DMS114 treated with DMSO at 0.1 percent for 48 hours (cell line): ENCODE measurements at regions not wholly inside any gene's neighbourhood (a gene's known extent, or its start where the extent isn't known, plus 50 kb on each side); places are given as distances from the start of the nearest gene placed in this dataset.

Source experiments
- DNase-seq: peaks from one replicate; lab custom pipeline; 2025; ENCODE audit not compliant: unreplicated experiment; lab: John Stamatoyannopoulos, UW

DNA sequence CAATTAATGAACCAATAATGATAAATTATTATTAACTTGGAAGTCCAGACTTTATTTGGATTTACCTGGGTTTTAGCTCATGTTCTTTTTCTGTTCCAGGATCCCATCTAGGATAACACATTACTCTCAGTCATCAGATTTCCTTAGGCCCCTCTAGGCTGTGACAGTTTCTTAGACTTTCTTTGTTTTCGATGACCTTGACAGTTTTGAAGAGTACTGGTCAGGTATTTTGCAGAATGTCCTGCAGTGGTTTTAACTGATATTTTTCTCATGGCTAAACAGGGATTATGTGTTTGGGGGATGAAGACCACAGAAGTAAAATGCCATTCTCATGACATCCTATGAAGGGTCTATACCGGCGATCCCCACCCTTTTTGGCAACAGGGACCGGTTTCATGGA is 144.0 kb downstream of the NAV1 start:
- no peak for DNase-seq

DNA sequence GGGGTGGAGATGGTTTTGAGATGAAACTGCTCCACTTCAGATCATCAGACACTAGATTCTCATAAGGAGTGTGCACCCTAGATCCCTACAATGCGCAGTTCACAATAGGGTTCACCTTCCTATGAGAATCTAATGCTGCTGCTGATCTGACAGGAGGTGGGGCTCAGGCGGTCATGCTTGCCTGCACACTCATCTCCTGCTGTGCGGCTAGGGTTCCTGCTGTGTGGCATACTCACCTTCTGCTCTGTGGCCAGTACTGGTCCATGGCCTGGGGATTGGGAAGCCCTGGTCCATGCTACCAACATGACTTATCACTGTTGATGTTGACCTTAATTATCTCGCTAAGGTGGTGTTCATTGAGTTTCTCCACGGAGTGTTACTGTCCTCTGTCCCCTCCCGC is 144.5 kb downstream of the NAV1 start:
- no peak for DNase-seq

DNA sequence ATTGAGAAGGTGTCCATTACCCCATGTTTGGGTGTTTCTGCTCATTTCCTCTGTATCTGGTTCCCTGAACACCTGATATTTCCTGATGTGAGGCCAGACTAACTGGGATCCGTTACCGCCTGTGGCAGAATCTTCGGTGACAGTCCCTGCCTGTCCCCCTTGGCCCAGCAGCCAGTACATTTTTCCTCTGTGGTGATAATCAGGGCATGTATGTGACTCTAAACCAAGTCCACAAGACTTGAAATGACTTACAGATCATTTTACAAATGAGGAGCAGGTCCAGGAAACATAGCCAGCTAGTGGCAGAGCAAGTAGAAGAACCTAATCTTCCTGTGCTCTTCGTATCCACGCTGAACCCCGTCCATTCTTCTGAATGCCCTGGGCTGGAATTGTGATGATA is 143.5 kb upstream of the IPO9 start:
- no peak for DNase-seq

DNA sequence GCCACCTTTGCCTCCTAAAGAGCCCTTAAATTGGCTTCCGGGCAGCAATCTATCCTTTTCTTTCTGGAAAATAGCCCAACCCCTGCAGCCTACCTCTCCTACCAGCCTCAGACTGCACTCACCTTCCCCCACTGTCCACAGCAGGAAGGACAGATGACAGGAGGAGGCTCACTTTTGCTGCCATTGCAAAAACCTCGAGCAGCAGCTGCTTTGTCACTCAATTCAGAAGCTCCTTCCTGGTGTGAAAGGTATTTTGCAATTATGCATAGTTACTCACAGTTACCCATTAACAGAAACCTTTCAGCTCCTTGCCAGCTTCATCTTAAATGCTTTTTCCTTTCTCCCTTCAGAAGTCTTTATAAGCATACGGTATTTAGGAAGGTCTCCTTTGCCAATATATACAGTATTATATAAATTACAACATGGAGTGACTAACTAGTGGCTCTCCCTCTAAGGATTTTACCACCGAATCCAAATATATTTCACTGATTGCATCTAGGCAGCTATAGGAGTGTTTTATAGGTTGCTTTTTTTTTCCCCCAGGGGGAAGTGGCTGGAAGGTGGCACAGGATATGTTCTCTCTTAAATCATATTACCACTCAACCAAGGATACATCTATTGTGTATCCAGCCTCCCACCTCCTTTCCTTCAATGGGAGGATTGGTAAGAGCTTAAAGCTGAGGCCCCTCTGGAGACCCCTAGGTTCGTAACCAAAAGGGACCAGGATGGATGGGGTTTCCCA is 142.1 kb upstream of the IPO9 start:
- DNase-seq, result no peak

DNA sequence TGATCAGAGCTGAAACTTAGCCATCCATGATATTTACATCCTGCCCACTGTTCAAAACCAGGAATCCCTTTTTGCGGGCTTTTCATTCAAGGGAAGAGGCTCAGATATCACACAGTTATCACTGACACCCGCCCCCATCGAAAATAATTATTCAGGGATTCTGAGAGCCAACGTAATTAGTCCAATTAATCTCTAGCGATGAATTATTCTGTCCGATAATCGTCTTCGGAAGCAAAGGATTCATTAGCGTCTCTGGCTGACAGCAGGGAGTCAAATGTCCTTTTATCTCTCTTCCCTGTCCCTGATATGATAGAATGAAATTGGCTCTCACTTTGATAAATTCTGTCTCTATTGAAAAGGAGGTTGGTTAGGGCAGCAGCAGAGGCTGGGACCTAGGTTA is 140.4 kb upstream of the IPO9 start:
- DNase-seq, result no peak

DNA sequence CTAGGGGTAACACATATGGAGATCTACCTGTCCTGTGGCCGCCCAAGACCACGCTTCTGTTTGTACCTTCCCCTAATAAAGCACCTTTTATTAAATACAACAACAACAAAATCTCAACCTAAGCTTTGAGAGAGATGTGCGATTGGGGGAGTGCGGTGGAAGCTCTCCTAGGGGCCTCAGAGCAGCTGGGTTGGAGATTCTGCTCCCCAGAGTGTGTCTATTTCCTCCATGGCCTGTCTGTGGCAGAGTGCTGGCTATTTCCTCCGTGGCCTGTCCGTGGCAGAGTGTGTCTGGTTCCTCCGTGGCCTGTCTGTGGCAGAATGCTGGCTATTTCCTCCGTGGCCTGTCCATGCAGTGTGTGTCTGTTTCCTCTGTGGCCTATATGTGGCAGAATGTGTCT is 139.3 kb upstream of the IPO9 start:
- no peak for DNase-seq

DNA sequence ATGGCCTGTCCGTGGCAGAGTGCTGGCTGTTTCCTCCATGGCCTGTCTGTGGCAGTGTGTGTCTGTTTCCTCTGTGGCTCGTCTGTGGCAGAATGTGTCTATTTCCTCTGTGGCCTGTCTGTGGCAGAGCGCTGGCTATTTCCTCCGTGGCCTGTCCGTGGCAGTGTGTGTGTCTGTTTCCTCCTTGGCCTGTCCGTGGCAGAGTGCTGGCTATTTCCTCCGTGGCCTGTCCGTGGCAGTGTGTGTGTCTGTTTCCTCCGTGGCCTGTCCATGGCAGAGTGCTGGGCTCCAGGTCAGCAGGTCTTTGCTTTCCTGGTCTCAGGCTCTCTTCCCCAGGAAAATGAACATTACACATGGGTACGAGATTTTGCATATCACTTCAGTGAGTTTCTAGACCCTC is 138.4 kb upstream of the IPO9 start:
- no peak for DNase-seq

DNA sequence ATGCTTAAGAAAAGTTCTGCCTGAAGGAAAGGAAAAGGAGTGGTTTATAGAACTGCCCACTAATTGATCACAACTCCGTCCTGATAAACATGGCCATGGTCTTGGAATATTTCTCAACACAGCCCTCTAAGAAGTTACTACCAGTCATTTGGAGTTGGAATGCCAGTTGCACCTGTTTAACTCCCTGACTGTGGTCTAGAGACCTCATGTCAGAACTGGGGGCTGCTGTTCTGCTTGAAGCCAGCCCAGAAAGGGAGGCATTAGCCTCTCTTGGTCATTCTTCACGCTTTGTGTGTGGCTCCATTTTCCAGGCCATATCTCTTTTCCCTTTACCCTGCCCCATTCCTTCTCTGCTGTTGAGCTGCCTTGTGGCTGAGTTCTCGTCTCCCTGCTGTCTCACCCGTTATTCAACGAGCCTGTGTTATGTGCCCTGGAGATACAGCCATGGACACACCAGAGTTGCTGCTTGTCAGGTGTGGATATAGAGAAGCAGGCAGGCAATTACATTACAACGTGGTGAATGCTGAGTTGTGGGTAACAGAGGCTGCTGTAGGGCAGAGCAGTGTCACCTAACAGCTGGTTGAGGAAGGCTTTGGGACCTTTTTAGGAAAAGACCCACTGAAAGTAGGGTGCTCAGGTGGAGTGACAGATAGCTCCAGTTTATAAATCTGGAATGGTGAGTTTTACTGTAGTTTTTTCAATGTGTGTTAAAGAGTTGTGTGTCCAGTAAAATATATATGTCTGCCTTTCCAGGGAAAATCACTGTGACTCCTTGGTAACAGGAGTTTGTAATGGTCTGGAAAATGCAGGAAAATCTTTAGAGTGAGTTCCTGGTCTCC is 137.0 kb upstream of the IPO9 start:
- DNase-seq, result no peak

DNA sequence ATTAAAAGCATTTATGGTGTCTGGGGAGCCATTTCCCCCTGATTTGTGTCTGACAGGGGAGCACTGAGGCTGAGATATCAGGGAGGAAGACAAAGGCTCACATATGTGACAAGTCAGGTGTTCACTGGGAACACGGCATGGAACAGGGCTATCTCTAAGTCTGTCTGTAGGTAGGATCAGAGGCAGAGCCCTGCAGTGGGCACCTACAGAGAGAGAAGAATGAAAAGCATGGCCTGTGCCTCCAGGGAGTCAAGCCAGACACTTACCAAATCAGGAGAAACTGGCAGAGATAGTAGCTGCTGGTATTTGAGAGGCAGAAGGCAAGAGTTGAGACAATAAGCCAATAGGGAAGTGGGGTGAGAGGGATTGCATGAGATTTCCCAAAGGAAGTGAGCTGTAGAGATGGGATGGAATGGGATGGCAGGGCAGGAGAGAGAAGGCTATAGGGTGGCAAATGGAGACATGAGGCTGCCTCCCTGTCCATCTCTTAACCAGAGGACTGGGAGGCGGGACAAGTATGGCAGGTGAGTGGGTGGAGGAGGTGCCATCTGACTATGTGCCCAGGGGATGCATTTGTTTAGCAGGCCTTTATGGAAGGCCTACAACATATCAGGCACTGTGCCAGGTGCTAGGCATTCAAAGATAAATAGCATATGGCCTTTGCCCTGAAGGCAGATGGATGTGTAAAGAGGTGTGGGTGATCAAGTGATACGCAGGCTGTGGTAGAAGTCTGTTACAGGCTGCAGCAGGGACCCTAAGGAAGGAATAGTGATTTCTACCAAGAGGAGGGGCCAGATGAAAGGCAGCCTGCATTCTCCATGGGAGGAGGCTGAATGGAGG is 136.2 kb upstream of the IPO9 start:
- no peak for DNase-seq

DNA sequence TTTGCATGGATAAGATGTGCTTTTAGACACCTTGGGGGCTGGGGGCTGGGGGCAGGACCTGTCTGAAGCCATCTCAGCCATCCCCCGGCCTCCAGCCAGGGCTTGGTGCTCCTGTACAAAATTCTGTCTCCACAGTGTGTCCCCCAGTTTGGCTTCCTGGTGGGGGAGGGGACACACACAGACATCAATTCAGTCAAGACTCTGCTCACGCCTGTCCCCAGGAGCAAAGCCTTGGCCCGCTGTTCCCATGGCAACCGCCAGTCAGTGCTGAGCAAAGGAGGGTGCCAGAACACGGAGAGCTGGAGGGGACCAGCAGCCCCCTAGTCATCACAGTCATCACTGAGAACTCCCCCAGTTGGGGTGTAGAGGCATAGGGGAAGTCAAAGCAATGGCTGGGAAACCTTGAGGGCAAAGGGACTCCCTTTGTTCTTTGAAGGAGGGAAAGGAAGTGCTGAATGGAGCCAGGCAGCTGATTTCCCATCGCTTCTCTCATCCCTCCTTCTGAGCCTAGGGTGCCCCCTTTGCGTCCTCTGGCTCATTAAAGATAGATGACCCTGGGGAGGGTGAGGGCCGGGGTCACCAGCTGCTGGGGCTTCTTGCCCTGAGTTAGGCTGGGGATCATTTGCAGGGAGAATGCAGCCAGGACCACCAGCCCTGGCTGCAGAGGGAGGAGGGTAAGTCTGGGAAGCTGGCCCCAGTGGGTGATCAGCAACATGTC is 134.9 kb upstream of the IPO9 start:
- no peak for DNase-seq

DNA sequence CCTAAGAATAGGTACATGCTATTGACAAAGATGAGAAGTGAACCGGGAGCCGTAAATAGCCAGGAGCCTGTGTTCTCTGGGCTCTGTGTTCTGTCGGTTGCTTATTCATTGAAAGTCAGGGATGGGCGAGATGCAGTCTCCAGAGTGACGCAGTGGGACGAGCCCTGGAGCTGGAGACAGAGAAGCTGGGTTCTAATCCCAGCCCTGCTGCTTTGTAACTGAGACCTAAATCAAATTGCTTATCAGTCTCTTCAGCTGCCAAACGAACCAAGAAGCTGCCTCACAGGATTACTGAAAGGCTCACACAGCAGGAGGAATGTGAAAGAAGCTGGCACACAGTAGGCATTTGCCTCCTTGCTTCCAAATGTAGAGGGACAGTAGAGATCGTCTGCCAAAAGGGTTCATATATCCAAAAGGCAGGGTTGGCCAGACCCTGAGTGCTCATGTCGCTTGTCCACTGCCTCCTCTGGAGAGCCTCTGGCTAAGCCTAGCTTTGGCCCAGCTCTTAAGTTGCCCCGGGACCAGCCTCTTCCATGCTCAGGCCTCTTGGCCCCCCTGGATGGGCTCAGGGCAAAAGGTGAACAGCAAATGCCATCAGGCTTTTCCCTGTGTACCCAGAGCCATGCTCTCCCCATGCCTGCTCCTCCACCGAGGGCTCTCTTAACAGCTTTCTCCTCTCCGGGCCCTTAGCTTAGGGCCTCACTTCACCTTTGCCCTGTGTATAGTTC is 134.2 kb upstream of the IPO9 start:
- no peak for DNase-seq

DNA sequence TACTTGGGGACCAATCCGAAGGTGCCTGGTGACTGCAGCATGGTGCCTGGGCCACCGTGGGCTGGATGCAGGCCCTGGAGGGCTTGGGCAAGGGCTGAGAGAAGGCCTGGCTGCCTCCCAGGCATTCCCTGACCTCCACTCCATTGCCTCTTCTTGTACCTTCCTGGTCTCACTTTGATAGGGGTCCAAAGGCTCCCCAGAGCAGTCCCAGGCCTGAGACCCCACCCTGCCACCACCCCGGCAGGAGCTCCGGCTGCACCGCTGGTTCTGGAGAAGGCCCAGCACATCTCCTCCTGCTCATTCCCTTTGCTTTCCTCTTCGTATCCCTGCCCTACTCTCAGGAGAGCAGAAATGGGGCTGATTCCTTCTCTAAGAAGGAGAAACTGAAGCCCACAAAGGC is 133.3 kb upstream of the IPO9 start:
- no peak for DNase-seq

DNA sequence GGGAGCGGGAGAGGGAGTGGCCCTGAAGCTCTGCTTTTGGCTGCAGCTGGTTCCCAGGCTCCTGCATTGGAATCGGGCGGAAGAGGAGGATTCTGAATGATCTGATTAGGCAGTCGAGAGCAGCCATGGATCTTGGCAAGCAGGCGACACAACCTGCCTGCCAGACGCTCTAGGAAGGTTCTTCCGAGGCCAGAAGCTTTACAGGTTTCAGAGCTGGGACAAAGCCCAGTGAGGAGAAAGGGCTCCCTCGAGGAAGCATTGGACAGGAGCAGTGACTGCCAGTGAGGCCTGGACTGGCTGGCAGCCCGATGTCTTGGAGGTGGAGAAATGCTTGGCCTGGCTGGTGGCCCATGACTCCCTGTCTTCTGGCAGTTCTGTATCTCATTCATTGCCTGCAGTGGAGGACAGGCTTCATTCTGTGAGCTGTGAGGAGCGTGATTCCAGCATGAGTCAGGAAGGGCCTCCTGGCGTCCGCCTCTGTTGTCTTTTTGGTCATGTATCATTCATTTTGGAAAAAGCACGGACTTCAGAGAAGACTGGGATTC is 132.7 kb upstream of the IPO9 start:
- DNase-seq, result no peak

DNA sequence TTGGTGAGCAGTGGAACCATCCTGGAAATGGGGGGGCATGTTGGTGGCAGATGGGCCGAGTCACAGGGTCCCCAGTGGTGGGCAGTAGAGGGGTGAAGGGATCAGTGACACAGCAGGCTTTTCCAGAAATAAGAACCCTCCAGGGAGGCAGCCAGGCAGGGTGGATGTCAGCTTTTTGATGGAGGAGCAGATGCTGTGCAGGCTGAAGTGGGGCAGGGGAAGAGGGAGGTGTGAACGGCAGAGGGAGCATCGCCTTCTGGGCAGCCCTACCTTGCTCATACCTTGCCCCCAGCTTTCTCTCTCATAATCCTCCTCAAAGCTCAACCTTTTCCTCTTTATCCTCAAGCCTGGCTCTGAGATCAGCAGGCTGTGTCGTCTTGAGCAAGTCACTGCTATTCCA is 131.8 kb upstream of the IPO9 start:
- no peak for DNase-seq

DNA sequence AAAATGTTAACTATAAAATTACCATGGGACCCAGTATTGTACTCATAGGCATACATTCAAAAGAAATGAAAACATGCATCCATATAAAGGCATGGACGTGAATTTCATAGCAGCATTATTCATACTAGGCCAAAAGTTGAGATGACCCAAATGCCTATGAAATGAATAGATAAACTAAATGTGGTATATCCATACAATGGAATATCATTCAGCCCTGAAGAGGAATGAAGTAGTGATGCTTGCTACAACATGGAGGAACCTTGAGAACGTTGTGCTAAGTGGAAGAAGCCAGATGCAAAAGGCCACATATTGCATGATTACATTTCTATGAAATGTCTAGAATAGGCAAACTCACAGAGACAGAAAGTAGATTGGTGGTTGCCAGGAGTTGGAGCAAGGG is 127.1 kb upstream of the IPO9 start:
- DNase-seq, result no peak

DNA sequence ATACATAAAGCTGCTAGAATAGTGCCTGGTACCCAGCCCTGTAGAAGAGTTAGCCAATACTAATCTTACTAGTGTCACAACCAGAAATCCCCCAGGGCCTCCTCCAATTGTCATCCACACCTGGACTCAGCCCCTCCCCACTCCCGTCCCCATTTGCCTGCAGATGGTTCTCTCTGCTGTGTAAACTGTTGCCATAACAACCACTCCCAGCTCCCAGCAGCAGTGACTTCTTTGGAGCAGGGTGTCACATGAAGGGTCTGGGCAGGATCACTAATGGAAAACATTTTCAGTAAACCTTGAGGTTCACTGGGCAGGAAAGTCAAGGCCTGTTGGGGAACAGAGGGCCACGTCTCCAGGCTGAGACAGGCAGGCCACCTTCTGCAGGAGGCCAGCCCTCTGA is 126.0 kb upstream of the IPO9 start:
- no peak for DNase-seq

DNA sequence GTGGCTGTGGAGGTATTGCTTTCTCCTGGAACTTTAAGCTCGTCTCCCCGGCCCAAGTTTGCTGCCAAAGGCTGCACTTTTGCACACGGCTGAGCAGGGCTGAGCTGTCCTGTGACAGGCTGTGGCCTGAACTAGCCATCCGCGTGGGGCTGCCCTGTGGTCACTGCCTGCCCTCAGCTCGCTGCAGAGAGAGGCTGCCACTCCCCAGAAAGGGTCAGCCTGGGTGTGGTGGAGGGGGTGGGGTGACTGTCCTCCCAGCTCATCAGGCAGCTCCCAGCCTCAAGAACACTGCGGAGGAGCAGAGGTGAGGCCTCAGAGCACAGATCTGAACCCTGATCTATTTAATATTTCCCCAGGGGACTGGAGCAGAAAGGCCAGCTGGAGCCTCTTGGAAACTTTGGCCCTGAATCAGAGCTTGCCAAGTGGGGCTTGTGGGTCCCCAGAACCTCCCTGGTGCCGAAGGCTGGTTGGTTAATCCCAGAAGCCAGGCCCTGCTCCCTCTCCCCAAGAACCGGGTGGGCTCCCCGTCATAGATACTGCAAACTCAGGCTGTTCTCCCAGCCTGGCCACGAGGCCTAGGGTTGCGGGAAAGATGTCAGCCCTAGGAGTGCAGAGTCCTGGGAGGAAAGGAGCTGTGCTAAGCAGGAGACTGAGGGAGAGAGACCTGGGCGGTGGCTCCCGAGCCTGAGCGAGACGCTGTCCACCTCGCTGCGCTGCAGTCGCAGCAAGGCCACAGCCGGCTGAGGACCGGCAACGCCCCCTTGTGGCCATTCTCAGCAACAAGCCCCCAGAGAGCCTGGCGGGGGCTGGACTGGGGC is 125.1 kb upstream of the IPO9 start:
- DNase-seq, result peak; percentile 40

DNA sequence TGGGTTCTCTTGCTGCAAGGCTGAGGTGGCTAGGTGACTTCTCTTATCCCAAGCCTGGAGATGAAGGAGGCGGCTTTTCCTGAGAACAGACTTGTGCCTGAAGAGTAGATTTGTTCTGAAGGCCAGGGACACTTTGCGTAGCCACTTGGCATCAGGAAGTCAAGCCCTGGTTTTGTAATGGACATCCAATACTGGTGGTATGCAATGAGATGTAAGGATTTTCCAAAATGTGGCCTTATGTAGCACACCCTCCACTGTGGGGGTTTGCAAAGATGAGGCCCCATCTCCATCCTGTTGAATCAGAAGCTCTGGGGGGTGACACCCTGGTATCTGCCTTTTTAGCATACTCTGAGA is 124.5 kb upstream of the IPO9 start:
- DNase-seq, result no peak

DNA sequence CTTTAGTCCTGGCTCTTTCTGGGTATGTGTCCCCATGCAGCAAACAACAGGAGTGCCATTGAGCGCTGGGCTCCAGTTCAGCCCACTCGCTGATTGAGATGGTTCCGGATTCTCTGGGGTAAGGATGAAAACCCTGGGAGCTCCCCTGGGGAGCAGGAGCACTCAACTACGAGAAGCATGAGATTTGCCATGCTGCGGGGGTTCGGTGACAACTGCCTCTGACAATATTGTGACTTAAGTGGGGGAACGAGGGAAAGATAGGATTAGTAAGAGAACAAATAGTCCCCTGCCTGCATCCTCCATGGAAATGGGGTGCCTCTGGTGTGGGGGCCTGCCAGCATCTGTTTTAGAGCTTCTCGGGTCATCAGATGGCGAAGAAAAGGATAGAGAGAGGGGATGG is 123.6 kb upstream of the IPO9 start:
- DNase-seq, result no peak
